Kidney epithelial cell (primary cell): ENCODE measurements at regions not wholly inside any gene's neighbourhood (a gene's known extent, or its start where the extent isn't known, plus 50 kb on each side); places are given as distances from the start of the nearest gene placed in this dataset.

Experiments used
- DNase-seq: peaks from one replicate; pipeline ENCODE4 v3.0.0-alpha.2; 2010; ENCODE audit warnings: low read depth
- H3K27me3 ChIP-seq: 2 replicates; pipeline ENCODE4 v1.6.0; 2011; ENCODE audit warnings: low read length; ENCODE audit not compliant: control insufficient read depth, insufficient read depth
- H3K36me3 ChIP-seq: 2 replicates; pipeline ENCODE4 v1.5.1; 2011; ENCODE audit warnings: low read length; ENCODE audit not compliant: control insufficient read depth, insufficient read depth
- H3K4me3 ChIP-seq: 2 replicates; pipeline ENCODE4 v1.5.1; 2011; ENCODE audit warnings: low read depth, mild to moderate bottlenecking, control low read depth, low read length
- CTCF ChIP-seq: IDR thresholded peaks from 2 replicates; pipeline ENCODE4 v1.5.1; 2011; ENCODE audit warnings: mild to moderate bottlenecking, moderate library complexity, low read length, control low read depth, inconsistent platforms; ENCODE audit not compliant: insufficient read depth, poor library complexity, severe bottlenecking

GRCh38 chr2:6394276-6394675 lies 471.4 kb downstream of the CMPK2 start:
- DNase-seq = peak; percentile 19
- no peaks in the 10 kb centered on the region for H3K36me3 ChIP-seq
- TF ChIP-seq CTCF = no peak

GRCh38 chr2:6398421-6398820 lies 467.3 kb downstream of the CMPK2 start:
- no peak for TF ChIP-seq CTCF
- no peaks in the 10 kb centered on the region for H3K27me3 ChIP-seq
- H3K36me3 ChIP-seq = no peaks in the 10 kb centered on the region
- no peak for DNase-seq
- no peak overlapping the region for H3K4me3 ChIP-seq

More at GRCh38 chr2:6394276-6394675, 471.4 kb downstream of the CMPK2 start:
- Histone ChIP-seq H3K4me3 (no peak overlapping the region), H3K27me3 (no peaks in the 10 kb centered on the region)

GRCh38 chr2:6401301-6401700 lies 464.4 kb downstream of the CMPK2 start:
- Histone ChIP-seq H3K36me3 (no peaks in the 10 kb centered on the region), H3K27me3 (no peaks in the 10 kb centered on the region), H3K4me3 (no peak overlapping the region)
- TF ChIP-seq CTCF = no peak
- no peak for DNase-seq

GRCh38 chr2:6408057-6408456 lies 457.6 kb downstream of the CMPK2 start:
- H3K36me3 ChIP-seq = no peaks in the 10 kb centered on the region
- TF ChIP-seq CTCF = no peak
- no peaks in the 10 kb centered on the region for H3K27me3 ChIP-seq
- no peak for DNase-seq
- H3K4me3 ChIP-seq = no peak overlapping the region

- DNase-seq = no peak
- H3K36me3 ChIP-seq = no peaks in the 10 kb centered on the region
- TF ChIP-seq CTCF = no peak
- H3K27me3 ChIP-seq = no peaks in the 10 kb centered on the region
- no peak overlapping the region for H3K4me3 ChIP-seq
These were observed 455.4 kb downstream of the CMPK2 start for GRCh38 chr2:6410313-6410712.

GRCh38 chr2:6412533-6413091 lies 453.1 kb downstream of the CMPK2 start:
- Histone ChIP-seq H3K36me3 (no peaks in the 10 kb centered on the region), H3K4me3 (no peak overlapping the region), H3K27me3 (no peaks in the 10 kb centered on the region)
- peak; percentile 18 for DNase-seq
- TF ChIP-seq CTCF = no peak
